ENCODE measurements at regions not wholly inside any gene's neighbourhood (a gene's known extent, or its start where the extent isn't known, plus 50 kb on each side); places are given as distances from the start of the nearest gene placed in this dataset.

GRCh38 chr18:43932140-43932539 is 654.9 kb upstream of the SYT4 start:
- no peak overlapping the region for H3K4me3 ChIP-seq (ENCODE audit: low read length)
- no peak overlapping the region for H3K4me3 Mint-ChIP-seq
- no peak overlapping the region for H3K27ac Mint-ChIP-seq

GRCh38 chr18:43933177-43933576 is 655.9 kb upstream of the SYT4 start:
- Histone ChIP-seq H3K9me3 (ENCODE audit: control insufficient read depth in 1 of 2, insufficient read depth in 1 of 2, low read length in 2 of 2) (peaks cover 0 to 7% of the 10 kb centered on the region in 2 experiments), H3K27me3 (ENCODE audit: control insufficient read depth in 1 of 2, insufficient read depth in 2 of 2, low read length in 2 of 2) (no peaks in the 10 kb centered on the region), H3K4me1 (ENCODE audit: insufficient read depth, low read length) (no peaks in the 10 kb centered on the region), H3K4me3 (ENCODE audit: low read length) (no peak overlapping the region), H3K36me3 (ENCODE audit: insufficient read depth, low read length) (no peaks in the 10 kb centered on the region), H3K27ac (ENCODE audit: low read depth in 1 of 2, low read length in 2 of 2) (no peak overlapping the region)
- H3K27ac Mint-ChIP-seq, result no peak overlapping the region
- POLR2A ChIA-PET, result no interaction called here
- H3K9me3 Mint-ChIP-seq, result no peaks in the 10 kb centered on the region
- intact Hi-C loops (cut with DNase I, micrococcal nuclease), result no loop called here
- no peaks in the 10 kb centered on the region for H3K27me3 Mint-ChIP-seq
- no peak for TF ChIP-seq CTCF (IDR thresholded peaks at IDR 0.05)
- no peaks in the 10 kb centered on the region for H3K4me1 Mint-ChIP-seq (ENCODE audit: low read depth)
- no peaks in the 10 kb centered on the region for H3K36me3 Mint-ChIP-seq (ENCODE audit: low read depth)
- CTCF ChIA-PET, result no interaction called here
- no peak for DNase-seq
- ATAC-seq (ENCODE audit: poor library complexity), result no peak
- no peak overlapping the region for H3K4me3 Mint-ChIP-seq

More at GRCh38 chr18:43932140-43932539, 654.9 kb upstream of the SYT4 start:
- DNase-seq, result no peak
- H3K4me1 Mint-ChIP-seq (ENCODE audit: low read depth), result no peaks in the 10 kb centered on the region
- Histone ChIP-seq H3K9me3 (ENCODE audit: control insufficient read depth in 1 of 2, insufficient read depth in 1 of 2, low read length in 2 of 2) (no peaks in the 10 kb centered on the region), H3K36me3 (ENCODE audit: insufficient read depth, low read length) (no peaks in the 10 kb centered on the region), H3K27me3 (ENCODE audit: control insufficient read depth in 1 of 2, insufficient read depth in 2 of 2, low read length in 2 of 2) (no peaks in the 10 kb centered on the region), H3K4me1 (ENCODE audit: insufficient read depth, low read length) (no peaks in the 10 kb centered on the region), H3K27ac (ENCODE audit: low read depth in 1 of 2, low read length in 2 of 2) (no peak overlapping the region)
- ChIA-PET CTCF (no interaction called here), POLR2A (no interaction called here)
- intact Hi-C loops (cut with DNase I, micrococcal nuclease), result no loop called here
- H3K27me3 Mint-ChIP-seq, result no peaks in the 10 kb centered on the region
- H3K9me3 Mint-ChIP-seq, result no peaks in the 10 kb centered on the region
- TF ChIP-seq CTCF (IDR thresholded peaks at IDR 0.05), result no peak
- ATAC-seq (ENCODE audit: poor library complexity), result no peak
- no peaks in the 10 kb centered on the region for H3K36me3 Mint-ChIP-seq (ENCODE audit: low read depth)

- intact Hi-C loops (cut with DNase I, micrococcal nuclease), result no loop called here
- Mint-ChIP-seq H3K36me3 (ENCODE audit: low read depth) (no peaks in the 10 kb centered on the region), H3K4me1 (ENCODE audit: low read depth) (no peaks in the 10 kb centered on the region), H3K27ac (no peak overlapping the region), H3K4me3 (no peak overlapping the region), H3K27me3 (no peaks in the 10 kb centered on the region), H3K9me3 (no peaks in the 10 kb centered on the region)
- POLR2A ChIA-PET, result no interaction called here
- ATAC-seq (ENCODE audit: poor library complexity) (no peak), DNase-seq (no peak)
- CTCF ChIA-PET, result no interaction called here
- Histone ChIP-seq H3K27ac (ENCODE audit: low read depth in 1 of 2, low read length in 2 of 2) (no peak overlapping the region), H3K4me3 (ENCODE audit: low read length) (no peak overlapping the region), H3K9me3 (ENCODE audit: control insufficient read depth in 1 of 2, insufficient read depth in 1 of 2, low read length in 2 of 2) (peaks cover 0 to 7% of the 10 kb centered on the region in 2 experiments), H3K4me1 (ENCODE audit: insufficient read depth, low read length) (no peaks in the 10 kb centered on the region), H3K36me3 (ENCODE audit: insufficient read depth, low read length) (no peaks in the 10 kb centered on the region), H3K27me3 (ENCODE audit: control insufficient read depth in 1 of 2, insufficient read depth in 2 of 2, low read length in 2 of 2) (no peaks in the 10 kb centered on the region)
- no peak for TF ChIP-seq CTCF (IDR thresholded peaks at IDR 0.05)
Observed at GRCh38 chr18:43934322-43934721, 657.0 kb upstream of the SYT4 start.
